Natural killer cell (primary cell): ENCODE measurements at regions not wholly inside any gene's neighbourhood (a gene's known extent, or its start where the extent isn't known, plus 50 kb on each side); places are given as distances from the start of the nearest gene placed in this dataset.

ENCODE experiments used
- ATAC-seq, 3 donors: fragments of 150-1000 bp in 2 of 3; fragments of 200-7000 bp in 1 of 3; cut with Tn5 transposase; 1 replicate in 1 of 3; 2 replicates in 2 of 3; pipeline ENCODE4 v1.10.0; 2021; ENCODE audit warnings: mild to moderate bottlenecking in 2 of 3, moderate library complexity in 2 of 3
- DNase-seq, 2 donors: peaks; one replicate each; pipeline versions ENCODE4 v3.0.0 to v3.0.0-alpha.2; 2013 to 2021; ENCODE audit warnings: mixed read lengths in 1 of 2
- H3K27ac ChIP-seq: one replicate; pipeline ENCODE4 v1.5.1; 2013; ENCODE audit warnings: mild to moderate bottlenecking, low read length
- H3K27me3 ChIP-seq: one replicate; pipeline ENCODE4 v1.6.1; 2013; ENCODE audit warnings: low read length; ENCODE audit not compliant: control insufficient read depth, insufficient read depth
- H3K36me3 ChIP-seq: one replicate; pipeline ENCODE4 v1.6.1; 2013; ENCODE audit warnings: low read length; ENCODE audit not compliant: control insufficient read depth, insufficient read depth
- H3K4me1 ChIP-seq: one replicate; pipeline ENCODE4 v1.6.1; 2013; ENCODE audit warnings: low read length; ENCODE audit not compliant: control insufficient read depth, insufficient read depth
- H3K4me3 ChIP-seq: one replicate; pipeline ENCODE4 v1.5.1; 2013; ENCODE audit warnings: low read length
- H3K9me3 ChIP-seq: one replicate; pipeline ENCODE4 v1.6.1; 2013; ENCODE audit warnings: low read length; ENCODE audit not compliant: control insufficient read depth, insufficient read depth
- H3K27ac Mint-ChIP-seq, 2 donors: one replicate each; pipeline ENCODE4 v1.8.0; 2022; ENCODE audit warnings: mild to moderate bottlenecking in 2 of 2, mixed read lengths in 2 of 2, moderate library complexity in 1 of 2
- H3K27me3 Mint-ChIP-seq, 2 donors: one replicate each; pipeline ENCODE4 v1.8.0; 2022; ENCODE audit warnings: low read depth in 2 of 2, mixed read lengths in 2 of 2
- H3K36me3 Mint-ChIP-seq: one replicate; pipeline ENCODE4 v1.8.0; 2022; ENCODE audit warnings: mixed read lengths
- H3K4me1 Mint-ChIP-seq, 2 donors: one replicate each; pipeline ENCODE4 v1.8.0; 2022; ENCODE audit warnings: mixed read lengths in 2 of 2
- H3K4me3 Mint-ChIP-seq: one replicate; pipeline ENCODE4 v1.8.0; 2022; ENCODE audit warnings: mild to moderate bottlenecking, moderate library complexity, mixed read lengths
- H3K9me3 Mint-ChIP-seq, 2 donors: one replicate each; pipeline ENCODE4 v1.8.0; 2022; ENCODE audit warnings: mixed read lengths in 2 of 2
- WGBS: methylation state at CpG from one replicate; pipeline ENCODE4 v1.1.7; 2013; ENCODE audit warnings: missing lambda C conversion rate; ENCODE audit not compliant: insufficient coverage; 5-methylcytosine and 5-hydroxymethylcytosine counted together
- intact Hi-C: fragments of 100-400 bp; cut with micrococcal nuclease; formaldehyde crosslinking; loops from one replicate; pipeline ENCODE4 v1.14.2; 2022
- TF ChIP-seq, protein P1 (sequence below): fragments of 200-600 bp; IDR thresholded peaks from one replicate; pipeline ENCODE4 v1.8.0; 2022; ENCODE audit warnings: antibody characterized with exemption

DNA sequence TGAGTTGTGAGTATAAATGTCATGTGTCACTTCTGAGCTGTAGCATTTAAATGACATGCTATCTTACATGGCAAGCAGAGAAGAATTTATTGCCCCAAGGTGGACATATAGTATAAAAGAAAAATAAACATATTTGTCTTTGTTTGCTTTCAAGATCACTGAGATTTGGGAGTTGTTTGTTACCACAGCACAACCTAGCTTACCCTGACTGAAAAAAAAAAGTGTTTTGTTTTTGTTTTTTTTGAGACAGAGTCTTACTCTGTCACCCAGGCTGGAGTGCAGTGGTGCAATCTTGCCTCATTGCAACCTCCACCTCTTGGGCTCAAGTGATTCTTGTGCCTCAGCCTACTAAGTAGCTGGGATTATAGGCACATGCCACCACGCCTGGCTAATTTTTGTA is 596.5 kb downstream of the MED13L start:
- no peak overlapping the region for H3K4me3 Mint-ChIP-seq
- H3K27me3 ChIP-seq = no peaks in the 10 kb centered on the region
- no peak overlapping the region for H3K27ac ChIP-seq
- ATAC-seq (no peak), DNase-seq (no peak)
- TF ChIP-seq, protein P1, sequence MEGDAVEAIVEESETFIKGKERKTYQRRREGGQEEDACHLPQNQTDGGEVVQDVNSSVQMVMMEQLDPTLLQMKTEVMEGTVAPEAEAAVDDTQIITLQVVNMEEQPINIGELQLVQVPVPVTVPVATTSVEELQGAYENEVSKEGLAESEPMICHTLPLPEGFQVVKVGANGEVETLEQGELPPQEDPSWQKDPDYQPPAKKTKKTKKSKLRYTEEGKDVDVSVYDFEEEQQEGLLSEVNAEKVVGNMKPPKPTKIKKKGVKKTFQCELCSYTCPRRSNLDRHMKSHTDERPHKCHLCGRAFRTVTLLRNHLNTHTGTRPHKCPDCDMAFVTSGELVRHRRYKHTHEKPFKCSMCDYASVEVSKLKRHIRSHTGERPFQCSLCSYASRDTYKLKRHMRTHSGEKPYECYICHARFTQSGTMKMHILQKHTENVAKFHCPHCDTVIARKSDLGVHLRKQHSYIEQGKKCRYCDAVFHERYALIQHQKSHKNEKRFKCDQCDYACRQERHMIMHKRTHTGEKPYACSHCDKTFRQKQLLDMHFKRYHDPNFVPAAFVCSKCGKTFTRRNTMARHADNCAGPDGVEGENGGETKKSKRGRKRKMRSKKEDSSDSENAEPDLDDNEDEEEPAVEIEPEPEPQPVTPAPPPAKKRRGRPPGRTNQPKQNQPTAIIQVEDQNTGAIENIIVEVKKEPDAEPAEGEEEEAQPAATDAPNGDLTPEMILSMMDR = no peak
- H3K4me1 ChIP-seq = no peaks in the 10 kb centered on the region
- H3K9me3 ChIP-seq = no peaks in the 10 kb centered on the region
- H3K27me3 Mint-ChIP-seq = peaks cover 0 to 6% of the 10 kb centered on the region in 2 donors
- WGBS = 89% methylated on average over 1 of the region's 1 CpG
- no peaks in the 10 kb centered on the region for H3K4me1 Mint-ChIP-seq
- no peak overlapping the region for H3K4me3 ChIP-seq
- H3K36me3 ChIP-seq = no peaks in the 10 kb centered on the region
- no peak overlapping the region for H3K27ac Mint-ChIP-seq
- peaks cover 0 to 9% of the 10 kb centered on the region in 2 donors for H3K9me3 Mint-ChIP-seq
- intact Hi-C loops = no loop called here
- H3K36me3 Mint-ChIP-seq = no peaks in the 10 kb centered on the region

DNA sequence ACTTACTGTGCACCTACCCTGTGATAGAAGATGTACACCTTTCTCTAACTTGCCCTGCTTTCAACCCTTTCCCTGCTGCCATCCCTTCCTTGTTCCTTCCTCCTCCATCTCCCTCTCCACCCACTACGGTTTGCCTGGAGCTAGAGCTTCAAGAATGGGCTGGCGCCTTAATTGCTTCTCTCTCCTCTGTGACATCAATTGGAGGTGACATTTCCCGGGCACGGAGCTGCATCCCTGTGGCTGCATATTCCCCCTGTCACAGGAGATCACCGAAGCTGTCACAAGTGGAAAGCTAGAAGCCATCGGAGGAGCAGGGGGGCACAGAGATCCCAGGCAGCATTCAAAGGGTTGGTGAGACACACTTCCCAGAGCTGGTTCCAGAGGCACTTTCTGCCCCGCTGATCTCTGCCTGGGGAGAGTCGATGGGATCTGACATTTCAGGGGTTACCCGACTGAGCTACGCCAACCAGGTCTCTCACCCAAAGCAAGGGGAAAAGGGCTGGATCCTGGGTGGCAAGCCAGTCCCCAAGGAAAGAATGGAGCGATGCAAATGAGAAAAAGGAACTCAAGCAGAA is 604.9 kb downstream of the MED13L start:
- no peak overlapping the region for H3K27ac ChIP-seq
- TF ChIP-seq, protein P1 = no peak
- no peak overlapping the region for H3K4me3 Mint-ChIP-seq
- no peaks in the 10 kb centered on the region for H3K27me3 Mint-ChIP-seq
- 90% methylated on average over 11 of the region's 11 CpGs for WGBS
- no peaks in the 10 kb centered on the region for H3K4me1 ChIP-seq
- ATAC-seq = no peak
- no peaks in the 10 kb centered on the region for H3K36me3 Mint-ChIP-seq
- no peaks in the 10 kb centered on the region for H3K4me1 Mint-ChIP-seq
- intact Hi-C loops = no loop called here
- H3K9me3 ChIP-seq = no peaks in the 10 kb centered on the region
- no peak overlapping the region for H3K27ac Mint-ChIP-seq
- no peaks in the 10 kb centered on the region for H3K36me3 ChIP-seq
- DNase-seq = no peak
- no peak overlapping the region for H3K4me3 ChIP-seq
- peaks cover 3 to 4% of the 10 kb centered on the region in 2 donors for H3K9me3 Mint-ChIP-seq
- H3K27me3 ChIP-seq = no peaks in the 10 kb centered on the region

DNA sequence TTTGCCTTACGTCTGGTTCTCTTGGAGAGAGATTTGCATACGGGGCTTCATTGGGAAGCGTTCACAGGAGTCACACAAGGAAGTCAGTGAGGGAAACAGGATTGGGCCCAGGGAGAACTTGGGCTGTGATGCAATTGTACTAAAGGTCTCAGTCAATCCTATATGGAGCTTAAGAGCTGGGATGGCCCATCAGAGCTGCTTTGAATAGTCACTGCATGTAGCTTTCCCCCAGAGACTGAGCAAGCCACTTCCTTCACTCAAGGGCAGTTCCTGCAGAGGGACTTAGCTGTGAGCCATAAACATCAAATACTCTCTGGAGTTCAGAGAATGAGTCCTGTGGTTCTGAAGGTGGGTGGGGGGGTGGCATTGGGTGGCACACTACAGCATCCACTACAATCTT is 605.4 kb downstream of the MED13L start:
- no peaks in the 10 kb centered on the region for H3K4me1 Mint-ChIP-seq
- ATAC-seq = no peak
- 85% methylated on average over 2 of the region's 3 CpGs for WGBS
- Histone ChIP-seq H3K4me1 (no peaks in the 10 kb centered on the region), H3K36me3 (no peaks in the 10 kb centered on the region), H3K4me3 (no peak overlapping the region), H3K9me3 (no peaks in the 10 kb centered on the region), H3K27me3 (no peaks in the 10 kb centered on the region), H3K27ac (no peak overlapping the region)
- H3K9me3 Mint-ChIP-seq = peaks cover 3 to 4% of the 10 kb centered on the region in 2 donors
- no peak for DNase-seq
- no peak overlapping the region for H3K27ac Mint-ChIP-seq
- no peaks in the 10 kb centered on the region for H3K36me3 Mint-ChIP-seq
- TF ChIP-seq, protein P1 = no peak
- no peaks in the 10 kb centered on the region for H3K27me3 Mint-ChIP-seq
- H3K4me3 Mint-ChIP-seq = no peak overlapping the region
- intact Hi-C loops = no loop called here

DNA sequence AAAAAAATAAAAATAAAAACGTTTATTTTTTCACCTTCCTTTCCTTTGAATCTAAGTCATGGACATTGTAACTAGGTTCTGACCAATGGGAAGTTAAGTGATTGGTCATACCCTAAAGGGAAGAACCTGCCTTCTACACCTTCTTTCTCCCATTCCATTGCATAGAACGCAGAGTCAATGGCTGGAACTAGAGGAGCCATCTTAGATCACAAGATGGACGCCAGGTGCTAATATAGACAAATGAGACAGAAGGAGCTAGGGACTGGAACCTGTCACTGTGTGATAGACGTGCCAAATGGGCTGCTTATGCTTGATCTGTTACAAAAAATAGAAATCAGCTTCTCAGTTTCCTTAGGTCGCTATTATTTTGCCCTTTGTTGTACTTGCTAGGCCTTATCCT is 606.6 kb downstream of the MED13L start:
- Mint-ChIP-seq H3K9me3 (peaks cover 2 to 4% of the 10 kb centered on the region in 2 donors), H3K4me1 (no peaks in the 10 kb centered on the region), H3K27ac (no peak overlapping the region), H3K4me3 (no peak overlapping the region), H3K36me3 (no peaks in the 10 kb centered on the region), H3K27me3 (no peaks in the 10 kb centered on the region)
- intact Hi-C loops = no loop called here
- no peaks in the 10 kb centered on the region for H3K27me3 ChIP-seq
- no peaks in the 10 kb centered on the region for H3K4me1 ChIP-seq
- WGBS = 67% methylated on average over 4 of the region's 5 CpGs
- TF ChIP-seq, protein P1 = no peak
- H3K9me3 ChIP-seq = no peaks in the 10 kb centered on the region
- no peaks in the 10 kb centered on the region for H3K36me3 ChIP-seq
- no peak for DNase-seq
- ATAC-seq = no peak
- H3K27ac ChIP-seq = no peak overlapping the region
- no peak overlapping the region for H3K4me3 ChIP-seq
